ENCODE measurements at regions not wholly inside any gene's neighbourhood (a gene's known extent, or its start where the extent isn't known, plus 50 kb on each side); places are given as distances from the start of the nearest gene placed in this dataset.

- Histone ChIP-seq H3K9me2 (ENCODE audit: insufficient read depth, low read length) (no peaks in the 10 kb centered on the region), H2AFZ (ENCODE audit: low read depth, low read length) (no peak overlapping the region)
- TF ChIP-seq EZH2 (IDR thresholded peaks at IDR 0.05; ENCODE audit: borderline replicate concordance, insufficient read depth, low read length, poor library complexity, severe bottlenecking) (no peak), REST (IDR thresholded peaks at IDR 0.05; ENCODE audit: borderline replicate concordance) (no peak), TAF1 (IDR thresholded peaks at IDR 0.05; ENCODE audit: low read depth) (no peak), MXI1 (conservative IDR thresholded peaks at IDR 0.05; ENCODE audit: poor library complexity, severe bottlenecking) (no peak), EP300 (conservative IDR thresholded peaks at IDR 0.05; ENCODE audit: poor library complexity, severe bottlenecking) (no peak), POLR2AphosphoS5 (IDR thresholded peaks at IDR 0.05) (no peak), CTCF (IDR thresholded peaks at IDR 0.05; ENCODE audit: poor library complexity, severe bottlenecking) (no peak), SMC3 (conservative IDR thresholded peaks at IDR 0.05; ENCODE audit: poor library complexity) (no peak)
These were observed 260.5 kb downstream of the CYP26B1 start for GRCh38 chr2:71887196-71887595.

GRCh38 chr2:71886241-71886640 lies 261.4 kb downstream of the CYP26B1 start:
- Histone ChIP-seq H3K9ac (ENCODE audit: low read length) (no peak overlapping the region), H3F3A (ENCODE audit: insufficient read depth, low read length, poor library complexity, severe bottlenecking) (no peaks in the 10 kb centered on the region), H2AFZ (ENCODE audit: low read depth, low read length) (no peak overlapping the region), H3K4me3 (ENCODE audit: low read length) (no peak overlapping the region), H3K27me3 (ENCODE audit: insufficient read depth, low read depth, low read length) (no peaks in the 10 kb centered on the region), H3K27ac (ENCODE audit: low read length) (no peak overlapping the region), H3K9me2 (ENCODE audit: insufficient read depth, low read length) (no peaks in the 10 kb centered on the region), H4K20me1 (ENCODE audit: insufficient read depth) (no peaks in the 10 kb centered on the region), H3K4me2 (ENCODE audit: low read length) (no peak overlapping the region), H3K79me2 (replicated peaks; ENCODE audit: insufficient read depth, low read length) (no peaks in the 10 kb centered on the region), H3K9me3 (ENCODE audit: low read length) (no peaks in the 10 kb centered on the region), H3K36me3 (ENCODE audit: insufficient read depth, low read length) (no peaks in the 10 kb centered on the region)
- TF ChIP-seq POLR2AphosphoS5 (IDR thresholded peaks at IDR 0.05) (no peak), REST (IDR thresholded peaks at IDR 0.05; ENCODE audit: borderline replicate concordance) (no peak), SMC3 (conservative IDR thresholded peaks at IDR 0.05; ENCODE audit: poor library complexity) (no peak), RAD21 (conservative IDR thresholded peaks at IDR 0.05) (no peak), EZH2 (IDR thresholded peaks at IDR 0.05; ENCODE audit: borderline replicate concordance, insufficient read depth, low read length, poor library complexity, severe bottlenecking) (no peak), MXI1 (conservative IDR thresholded peaks at IDR 0.05; ENCODE audit: poor library complexity, severe bottlenecking) (no peak), EP300 (conservative IDR thresholded peaks at IDR 0.05; ENCODE audit: poor library complexity, severe bottlenecking) (no peak), CTCF (IDR thresholded peaks at IDR 0.05; ENCODE audit: poor library complexity, severe bottlenecking) (no peak), TAF1 (IDR thresholded peaks at IDR 0.05; ENCODE audit: low read depth) (no peak)

More at GRCh38 chr2:71887196-71887595, 260.5 kb downstream of the CYP26B1 start:
- Histone ChIP-seq H3K9me3 (ENCODE audit: low read length) (no peaks in the 10 kb centered on the region), H3K27me3 (ENCODE audit: insufficient read depth, low read depth, low read length) (no peaks in the 10 kb centered on the region), H3K4me3 (ENCODE audit: low read length) (no peak overlapping the region), H4K20me1 (ENCODE audit: insufficient read depth) (no peaks in the 10 kb centered on the region), H3K79me2 (replicated peaks; ENCODE audit: insufficient read depth, low read length) (no peaks in the 10 kb centered on the region), H3K4me2 (ENCODE audit: low read length) (no peak overlapping the region), H3K27ac (ENCODE audit: low read length) (no peak overlapping the region), H3F3A (ENCODE audit: insufficient read depth, low read length, poor library complexity, severe bottlenecking) (no peaks in the 10 kb centered on the region), H3K9ac (ENCODE audit: low read length) (no peak overlapping the region), H3K36me3 (ENCODE audit: insufficient read depth, low read length) (no peaks in the 10 kb centered on the region)

Data from neural cell (in vitro differentiated cells).